ENCODE measurements at regions not wholly inside any gene's neighbourhood (a gene's known extent, or its start where the extent isn't known, plus 50 kb on each side); places are given as distances from the start of the nearest gene placed in this dataset.

DNA sequence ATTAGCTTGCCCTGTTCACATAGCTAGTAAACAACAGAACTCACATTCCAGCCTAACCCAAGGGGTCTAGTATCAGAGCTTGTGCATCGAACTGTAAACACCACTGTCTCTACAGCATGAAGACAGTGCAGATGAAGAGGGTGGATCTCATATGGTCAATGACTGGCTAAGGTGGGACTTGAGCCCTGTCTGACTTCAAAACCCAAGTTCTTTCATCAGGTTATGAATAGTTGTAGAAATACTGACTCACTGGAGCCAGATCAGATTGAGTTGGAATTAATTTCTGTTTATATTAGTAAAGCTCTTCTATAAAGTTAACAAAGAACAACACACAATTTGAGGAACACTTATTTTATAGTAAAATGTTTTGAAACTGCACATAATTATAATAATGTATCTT is 161.7 kb upstream of the ARHGAP20 start:
- ATAC-seq: no peak
- Histone ChIP-seq H3K4me1 (ENCODE audit: control insufficient read depth, insufficient read depth, low read length) (no peaks in the 10 kb centered on the region), H3K36me3 (ENCODE audit: control insufficient read depth in 2 of 2, insufficient read depth in 2 of 2, low read length in 1 of 2) (no peaks in the 10 kb centered on the region), H3K4me3 (no peak overlapping the region), H3K79me2 (ENCODE audit: control insufficient read depth, insufficient read depth, low read length) (no peaks in the 10 kb centered on the region), H3K9me3 (replicated peaks; ENCODE audit: control insufficient read depth, insufficient read depth, low read length) (no peaks in the 10 kb centered on the region), H4K20me1 (ENCODE audit: control insufficient read depth, insufficient read depth) (no peaks in the 10 kb centered on the region), H3K4me2 (ENCODE audit: control insufficient read depth, insufficient read depth) (no peak overlapping the region), H3K9ac (ENCODE audit: control insufficient read depth, insufficient read depth, low read length) (no peak overlapping the region), H3K27ac (ENCODE audit: control insufficient read depth, insufficient read depth) (no peak overlapping the region), H2AFZ (ENCODE audit: control insufficient read depth, low read depth, low read length) (no peak overlapping the region), H3K27me3 (replicated peaks in 1 of 2; ENCODE audit: control insufficient read depth in 2 of 2, insufficient read depth in 2 of 2, low read length in 1 of 2) (no peaks in the 10 kb centered on the region)
- no peak for DNase-seq (ENCODE audit: low read depth, low spot score)
- FAIRE-seq: no peak
- WGBS (ENCODE audit: insufficient coverage, insufficient replicate concordance, low lambda C conversion rate, missing lambda C conversion rate): 13% methylated on average over 1 of the region's 1 CpG
- BruUV-seq (replicated peaks): no TSS peak
- intact Hi-C loops (cut with micrococcal nuclease; ENCODE audit: unreplicated experiment): no loop called here
- RAD21 ChIA-PET (ENCODE audit: unreplicated experiment): no interaction called here
- POLR2A ChIA-PET: interaction anchor here (1.1 kb wide), 1 partner anchor 12 kb away, joined by 3 read pairs; no protein-coding TSS in a partner anchor
- SMC1A ChIA-PET (ENCODE audit: uncharacterized antibody, unreplicated experiment): interaction anchor here (0.7 kb wide), 1 partner anchor 116 kb away, joined by 3 read pairs; no protein-coding TSS in a partner anchor
- in situ Hi-C loops (cut with MboI): no loop called here
- CTCF ChIA-PET: no interaction called here
- TF ChIP-seq SIX5 (IDR thresholded peaks at IDR 0.05; ENCODE audit: low read depth, low read length, severe bottlenecking) (no peak), FOXK2 (IDR thresholded peaks at IDR 0.05) (no peak), RB1 (IDR thresholded peaks at IDR 0.05; ENCODE audit: borderline replicate concordance) (no peak), ATF7 (IDR thresholded peaks at IDR 0.05; ENCODE audit: low read depth) (no peak), CHD1 (IDR thresholded peaks at IDR 0.05; ENCODE audit: low read depth, low read length) (no peak), FOS (IDR thresholded peaks at IDR 0.05; ENCODE audit: borderline replicate concordance, extremely low read depth, insufficient read length) (no peak), SREBF1 (IDR thresholded peaks at IDR 0.05; ENCODE audit: low read length) (no peak), NR2F1 (conservative IDR thresholded peaks at IDR 0.05) (no peak), CHD4 (IDR thresholded peaks at IDR 0.05) (no peak), POU2F2 (IDR thresholded peaks at IDR 0.05; ENCODE audit: borderline replicate concordance, low read depth, low read length) (no peak), ZNF217 (IDR thresholded peaks at IDR 0.05) (no peak), ZNF622 (IDR thresholded peaks at IDR 0.05) (no peak), SRF (IDR thresholded peaks at IDR 0.05; ENCODE audit: low read depth in 2 of 2, low read length in 2 of 2) (no peak), MEF2A (IDR thresholded peaks at IDR 0.05; ENCODE audit: insufficient read depth, low read depth, low read length) (no peak)
- TF ChIP-seq, protein P1, sequence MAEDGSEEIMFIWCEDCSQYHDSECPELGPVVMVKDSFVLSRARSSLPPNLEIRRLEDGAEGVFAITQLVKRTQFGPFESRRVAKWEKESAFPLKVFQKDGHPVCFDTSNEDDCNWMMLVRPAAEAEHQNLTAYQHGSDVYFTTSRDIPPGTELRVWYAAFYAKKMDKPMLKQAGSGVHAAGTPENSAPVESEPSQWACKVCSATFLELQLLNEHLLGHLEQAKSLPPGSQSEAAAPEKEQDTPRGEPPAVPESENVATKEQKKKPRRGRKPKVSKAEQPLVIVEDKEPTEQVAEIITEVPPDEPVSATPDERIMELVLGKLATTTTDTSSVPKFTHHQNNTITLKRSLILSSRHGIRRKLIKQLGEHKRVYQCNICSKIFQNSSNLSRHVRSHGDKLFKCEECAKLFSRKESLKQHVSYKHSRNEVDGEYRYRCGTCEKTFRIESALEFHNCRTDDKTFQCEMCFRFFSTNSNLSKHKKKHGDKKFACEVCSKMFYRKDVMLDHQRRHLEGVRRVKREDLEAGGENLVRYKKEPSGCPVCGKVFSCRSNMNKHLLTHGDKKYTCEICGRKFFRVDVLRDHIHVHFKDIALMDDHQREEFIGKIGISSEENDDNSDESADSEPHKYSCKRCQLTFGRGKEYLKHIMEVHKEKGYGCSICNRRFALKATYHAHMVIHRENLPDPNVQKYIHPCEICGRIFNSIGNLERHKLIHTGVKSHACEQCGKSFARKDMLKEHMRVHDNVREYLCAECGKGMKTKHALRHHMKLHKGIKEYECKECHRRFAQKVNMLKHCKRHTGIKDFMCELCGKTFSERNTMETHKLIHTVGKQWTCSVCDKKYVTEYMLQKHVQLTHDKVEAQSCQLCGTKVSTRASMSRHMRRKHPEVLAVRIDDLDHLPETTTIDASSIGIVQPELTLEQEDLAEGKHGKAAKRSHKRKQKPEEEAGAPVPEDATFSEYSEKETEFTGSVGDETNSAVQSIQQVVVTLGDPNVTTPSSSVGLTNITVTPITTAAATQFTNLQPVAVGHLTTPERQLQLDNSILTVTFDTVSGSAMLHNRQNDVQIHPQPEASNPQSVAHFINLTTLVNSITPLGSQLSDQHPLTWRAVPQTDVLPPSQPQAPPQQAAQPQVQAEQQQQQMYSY (CRISPR knock-in tag; IDR thresholded peaks at IDR 0.05): no peak

Measured in GM12878 (cell line).